HG03135 (cell line): ENCODE measurements at regions not wholly inside any gene's neighbourhood (a gene's known extent, or its start where the extent isn't known, plus 50 kb on each side); places are given as distances from the start of the nearest gene placed in this dataset.
"Not testable (repeated sequence)": the region's sequence is repeated elsewhere in the genome, so short reads cannot be mapped to it uniquely, and the experiment has no call there.

Source experiments
- ATAC-seq: cut with Tn5 transposase; IDR thresholded peaks from one replicate; pipeline ENCODE4 v1.9.1; 2021; ENCODE audit warnings: mild to moderate bottlenecking, moderate library complexity; ENCODE audit not compliant: unreplicated experiment

DNA sequence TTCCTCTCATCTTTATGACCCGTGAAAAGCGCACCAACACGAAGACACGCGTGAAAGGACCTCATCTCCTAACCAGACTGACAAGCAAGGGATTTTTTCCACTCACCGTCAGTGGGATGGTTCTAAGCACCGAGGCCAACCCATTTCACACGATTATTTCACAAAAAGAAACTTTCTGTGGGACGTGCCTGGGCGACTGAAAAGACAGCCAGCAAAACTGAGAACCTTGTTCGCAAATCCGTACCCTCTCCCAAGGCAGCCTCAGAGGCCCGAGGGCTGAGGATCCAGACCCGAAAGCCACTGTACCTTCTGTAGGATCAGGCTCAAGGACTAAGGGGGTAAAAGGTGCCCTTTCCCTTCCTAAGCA, 84.9 kb upstream of the METTL9 start:
- not testable (repeated sequence) for ATAC-seq

DNA sequence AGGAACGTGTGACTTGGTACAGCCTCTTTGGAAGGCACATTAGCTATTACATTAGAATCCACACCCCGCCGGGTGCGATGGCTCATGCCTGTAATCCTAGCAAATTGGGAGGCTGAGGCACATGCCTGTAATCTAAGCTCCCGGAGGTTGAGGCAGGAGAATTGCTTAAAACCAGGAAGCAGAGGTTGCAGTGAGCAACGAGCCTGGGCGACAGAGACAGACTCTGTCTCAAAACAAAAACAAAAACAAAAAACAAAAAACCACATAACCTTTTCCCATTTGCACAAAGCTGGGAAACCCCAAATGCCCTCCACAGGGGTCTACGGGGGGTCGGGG, 82.7 kb upstream of the METTL9 start:
- ATAC-seq: not testable (repeated sequence)

DNA sequence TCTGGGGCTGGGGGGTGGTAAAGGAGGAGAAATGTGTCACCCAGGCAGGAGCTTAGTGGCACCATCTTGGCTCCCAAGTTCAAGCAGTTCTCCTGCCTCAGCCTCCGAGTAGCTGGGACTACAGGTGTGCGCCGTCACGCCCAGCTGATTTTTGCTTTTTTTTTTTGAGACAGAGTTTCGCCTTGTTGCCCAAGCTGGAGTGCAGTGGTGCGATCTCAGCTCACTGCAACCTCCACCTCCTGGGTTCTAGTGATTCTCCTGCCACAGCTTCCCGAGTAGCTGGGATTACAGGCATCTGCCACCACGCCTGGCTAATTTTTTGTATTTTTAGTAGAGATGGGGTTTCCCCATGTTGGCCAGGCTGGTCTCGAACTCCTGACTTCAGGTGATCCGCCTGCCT, 82.1 kb upstream of the METTL9 start:
- ATAC-seq: not testable (repeated sequence)

DNA sequence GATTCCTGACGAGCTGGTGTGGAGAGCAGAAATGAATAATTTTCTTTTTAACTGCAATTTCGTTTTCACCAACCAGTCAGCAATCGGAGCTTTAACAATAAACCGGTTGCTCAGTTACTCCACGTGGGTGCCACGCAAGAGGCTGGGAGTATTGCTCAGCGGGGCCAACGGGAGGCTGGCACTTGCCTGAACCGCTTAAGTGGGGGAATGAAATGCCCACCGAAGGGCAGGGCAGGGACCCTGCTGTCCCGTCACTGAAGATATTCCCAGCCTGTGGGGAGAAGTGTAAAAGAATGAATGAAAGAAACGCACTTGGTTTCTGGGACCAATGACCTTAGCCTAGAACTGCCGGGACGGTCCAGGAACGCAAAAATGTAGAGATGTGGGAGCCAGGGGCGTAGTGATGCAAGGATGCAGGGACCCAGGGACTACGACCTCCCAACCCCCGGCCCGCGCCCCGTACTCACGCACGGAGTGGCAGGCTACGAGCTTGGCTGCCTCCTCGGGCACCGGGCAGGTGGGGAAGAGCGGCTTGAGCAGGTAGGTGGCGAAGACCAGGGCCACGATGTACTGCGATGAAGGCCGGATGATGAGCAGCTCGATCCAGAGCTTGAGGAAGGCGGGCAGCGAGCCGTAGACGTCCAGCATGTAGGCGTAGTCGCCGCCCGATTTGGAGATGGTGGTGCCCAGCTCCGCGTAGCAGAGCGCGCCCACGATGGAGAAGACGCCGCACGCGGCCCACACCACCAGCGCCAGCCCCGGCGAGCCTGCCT, 79.8 kb upstream of the METTL9 start:
- not testable (repeated sequence) for ATAC-seq

DNA sequence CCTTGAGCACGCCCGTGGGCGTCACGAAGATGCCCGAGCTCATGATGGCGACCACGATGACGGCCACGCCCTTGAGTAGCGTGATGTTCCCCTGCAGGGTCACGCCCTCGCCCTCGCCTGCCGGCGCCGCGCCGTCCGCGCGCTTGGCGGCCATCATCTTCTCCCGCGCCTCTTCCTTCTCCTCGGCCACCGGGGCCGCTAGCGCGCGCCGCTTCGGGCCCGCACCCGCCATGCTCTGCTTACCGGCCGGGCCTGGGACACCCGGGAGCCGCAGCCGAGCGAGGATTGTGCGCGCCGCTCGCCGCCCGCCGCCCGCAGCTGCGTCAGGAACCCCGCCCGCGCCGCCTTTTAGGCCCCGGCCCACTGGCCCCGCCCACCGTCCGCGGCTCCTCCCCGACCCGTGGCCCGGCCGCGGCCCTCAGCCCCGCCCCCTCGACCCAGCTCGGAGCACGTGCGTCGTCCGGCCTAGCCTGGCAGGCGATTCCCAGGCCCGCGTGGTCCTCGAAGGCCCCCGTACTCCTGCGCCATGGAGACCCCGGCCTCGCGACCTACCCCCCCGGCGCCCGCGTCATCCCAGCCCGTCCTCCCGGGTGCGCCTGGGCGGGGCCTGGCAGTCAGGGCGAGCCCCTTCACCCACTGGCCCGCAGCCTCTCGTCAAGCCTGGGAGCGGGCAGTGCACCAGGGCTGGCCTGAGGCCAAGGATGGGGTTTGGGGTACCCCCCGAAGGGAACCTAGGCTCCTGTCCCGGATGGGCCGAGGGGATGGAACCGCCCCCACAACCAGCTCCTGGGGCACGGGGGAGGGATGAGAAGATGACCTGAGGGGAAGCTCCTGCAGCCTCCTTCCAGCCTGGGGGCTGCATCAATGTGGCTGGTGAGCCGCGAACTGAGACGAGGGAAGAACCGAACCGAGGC, 79.0 kb upstream of the METTL9 start:
- peak; percentile 64 for ATAC-seq

DNA sequence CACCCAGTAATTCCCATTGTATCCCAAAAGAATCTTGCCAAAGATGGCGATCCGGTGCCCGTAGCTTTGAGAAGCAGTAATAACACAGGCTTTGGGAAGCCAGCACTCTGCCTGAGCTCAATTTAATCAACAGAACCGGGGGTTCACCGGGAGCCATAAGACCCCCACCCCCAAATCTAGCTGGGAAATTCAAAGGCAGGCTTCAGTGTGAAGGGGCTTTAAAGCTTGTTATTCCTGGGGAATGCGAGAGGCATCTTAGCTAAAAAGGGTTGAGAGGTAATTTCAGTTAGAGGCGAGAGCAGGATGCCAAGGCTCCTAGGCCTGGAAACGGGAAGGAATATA, 78.4 kb upstream of the METTL9 start:
- not testable (repeated sequence) for ATAC-seq

DNA sequence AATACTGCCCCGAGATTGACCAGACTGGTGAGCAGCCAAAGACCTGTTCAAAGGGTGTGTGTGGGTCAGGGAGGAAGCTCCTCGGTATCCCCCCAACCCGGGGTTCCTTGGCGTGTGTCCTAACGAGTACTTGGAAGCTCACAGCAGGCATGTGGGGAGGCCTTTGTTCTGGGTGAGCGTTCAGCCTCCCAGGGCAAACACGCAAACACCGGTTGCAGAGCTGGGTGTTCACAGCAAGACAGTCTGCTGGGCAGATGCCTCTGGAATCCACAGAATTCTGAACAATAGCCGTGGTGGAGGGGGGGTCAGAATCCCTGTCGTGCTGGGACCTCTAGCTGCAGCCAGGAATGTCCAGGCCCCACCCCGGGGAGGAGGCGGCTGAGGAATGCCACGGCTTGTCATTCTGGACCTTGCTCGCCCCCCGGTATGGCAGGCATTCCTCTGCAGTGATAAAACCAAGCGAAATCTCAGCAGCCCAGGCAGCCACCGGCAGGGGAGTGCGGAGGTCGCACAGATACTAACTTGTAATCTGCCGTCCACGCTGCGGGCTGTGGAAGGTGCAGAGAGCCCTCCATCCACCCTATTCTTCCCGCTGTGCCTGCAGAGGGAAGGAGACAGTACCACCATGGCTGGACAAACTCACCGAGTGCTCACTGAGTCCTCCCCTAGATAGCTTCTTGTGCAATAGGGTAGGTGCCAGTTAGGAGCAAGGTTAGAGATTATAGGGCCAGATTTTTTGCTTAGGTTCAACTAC, 77.8 kb upstream of the METTL9 start:
- ATAC-seq: not testable (repeated sequence)

DNA sequence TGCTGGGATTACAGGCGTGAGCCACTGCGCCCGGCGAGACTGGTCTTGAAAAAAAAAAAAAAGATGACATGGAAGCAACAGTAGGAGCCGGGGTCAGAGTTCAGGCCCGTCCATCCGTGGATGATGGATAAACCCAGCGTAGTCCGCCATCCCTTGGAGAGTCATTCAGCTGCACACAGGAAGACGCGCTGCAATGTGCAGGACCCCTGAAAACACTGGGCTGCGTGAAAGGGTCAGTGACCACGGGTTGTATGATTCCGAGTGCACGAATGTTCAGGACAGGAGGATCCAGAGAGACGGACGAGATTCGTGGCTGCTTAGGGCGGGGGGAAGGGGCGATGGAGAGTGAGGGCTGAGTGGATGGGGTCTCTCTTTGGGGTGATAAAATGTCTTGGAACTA, 76.5 kb upstream of the METTL9 start:
- not testable (repeated sequence) for ATAC-seq

DNA sequence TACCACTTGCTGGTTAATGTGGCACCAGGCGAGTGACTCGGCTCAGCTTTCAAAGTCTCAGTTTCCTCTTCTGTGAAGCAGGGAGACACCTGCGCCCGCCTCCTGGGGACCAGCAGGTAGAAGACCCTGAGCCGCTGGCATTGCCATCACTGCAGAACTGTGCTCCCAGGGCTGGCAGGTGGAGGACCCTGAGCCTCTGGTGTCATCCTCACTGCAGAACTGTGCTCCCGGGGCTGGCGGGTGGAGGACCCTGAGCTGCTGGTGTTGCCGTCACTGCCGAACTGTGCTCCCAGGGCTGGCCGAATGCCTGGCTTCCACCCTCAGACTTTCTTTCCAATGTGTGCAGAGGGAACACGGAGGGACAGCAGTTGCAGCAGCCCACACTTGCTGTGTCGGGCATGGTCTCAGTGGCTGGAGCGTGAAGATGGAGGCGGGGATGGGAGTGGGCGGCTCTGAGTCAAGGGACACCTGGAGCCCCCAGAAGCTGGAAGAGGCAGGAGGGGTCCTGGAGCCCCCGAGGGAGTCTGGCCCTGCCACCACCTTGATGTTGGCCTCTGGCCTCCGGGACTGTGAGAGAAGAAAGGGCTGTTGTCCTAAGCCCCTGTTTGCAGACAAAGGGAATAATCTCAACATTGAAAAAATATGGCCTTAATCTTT, 75.8 kb upstream of the METTL9 start:
- ATAC-seq: no peak

DNA sequence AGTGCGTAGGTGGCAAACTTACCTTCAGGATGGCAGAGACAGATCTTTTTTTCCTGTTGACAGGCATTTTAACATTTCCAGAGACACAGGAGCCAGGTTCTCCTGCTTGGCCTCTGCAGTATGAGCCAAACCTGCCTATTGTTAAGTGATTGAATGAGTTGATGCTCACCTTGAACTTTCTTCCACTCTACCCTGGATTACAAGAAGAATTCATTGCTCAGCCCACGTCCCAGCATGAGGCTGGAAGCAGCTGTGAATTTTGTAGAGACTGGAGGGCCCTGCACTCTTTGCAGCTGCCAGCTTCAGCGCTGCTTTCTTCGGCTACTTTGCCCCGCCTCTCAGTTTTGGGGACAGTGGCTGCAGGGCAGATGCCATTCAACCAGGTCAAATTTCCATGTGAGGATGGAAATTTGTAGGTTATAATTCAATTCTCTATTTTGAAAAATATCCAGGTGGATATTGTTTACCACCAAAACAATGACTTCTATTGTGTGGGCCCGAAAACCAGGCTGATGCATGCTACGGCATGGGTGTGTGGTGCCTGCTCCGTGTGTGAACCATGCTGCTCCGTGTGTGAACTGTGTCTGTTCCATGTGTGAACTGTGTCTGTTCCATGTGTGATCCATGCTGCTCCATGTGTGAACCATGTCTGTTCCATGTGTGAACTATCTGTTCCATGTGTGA, 75.2 kb upstream of the METTL9 start:
- ATAC-seq: no peak

DNA sequence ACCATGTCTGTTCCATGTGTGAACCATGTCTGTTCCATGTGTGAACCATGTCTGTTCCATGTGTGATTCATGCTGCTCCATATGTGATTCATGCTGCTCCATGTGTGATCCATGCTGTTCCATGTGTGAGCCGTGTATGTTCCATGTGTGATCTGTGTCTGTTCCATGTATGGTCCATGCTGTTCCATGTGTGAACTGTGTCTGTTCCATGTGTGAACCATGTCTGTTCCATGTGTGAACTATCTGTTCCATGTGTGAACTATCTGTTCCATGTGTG, 74.7 kb upstream of the METTL9 start:
- ATAC-seq: not testable (repeated sequence)

DNA sequence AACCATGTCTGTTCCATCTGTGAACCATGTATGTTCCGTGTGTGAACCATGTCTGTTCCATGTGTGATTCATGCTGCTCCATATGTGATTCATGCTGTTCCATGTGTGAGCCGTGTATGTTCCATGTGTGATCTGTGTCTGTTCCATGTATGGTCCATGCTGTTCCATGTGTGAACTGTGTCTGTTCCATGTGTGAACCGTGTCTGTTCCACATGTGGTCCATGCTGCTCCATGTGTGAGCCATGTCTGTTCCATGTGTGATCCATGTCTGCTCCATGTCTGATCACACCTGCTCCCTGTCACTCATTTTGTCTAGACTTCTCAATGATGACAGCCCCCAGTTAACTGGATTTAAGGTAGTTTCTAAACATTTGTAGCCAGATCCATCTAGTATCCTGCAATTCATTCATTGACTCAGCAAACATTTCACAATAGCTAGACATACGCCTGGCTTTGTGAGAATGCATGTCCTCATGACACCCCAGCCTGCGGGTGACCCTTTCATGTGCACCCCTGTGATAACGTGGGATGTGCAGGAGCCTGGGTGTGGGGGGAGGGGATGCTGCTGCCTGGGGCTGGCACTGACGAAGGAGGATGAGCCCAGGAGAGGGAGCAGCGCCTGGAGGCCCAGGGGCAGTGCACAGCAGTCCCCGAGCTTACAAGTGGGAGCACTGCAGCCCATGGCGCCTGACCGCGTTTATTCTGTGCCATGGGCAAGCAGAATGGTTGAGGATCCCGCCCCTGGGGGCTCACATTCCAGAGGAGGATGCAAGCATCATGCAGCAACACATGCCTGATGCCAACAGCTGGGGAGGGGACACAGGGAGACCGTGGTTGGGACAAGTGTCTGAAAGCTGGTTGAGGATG, 74.1 kb upstream of the METTL9 start:
- ATAC-seq: not testable (repeated sequence)

DNA sequence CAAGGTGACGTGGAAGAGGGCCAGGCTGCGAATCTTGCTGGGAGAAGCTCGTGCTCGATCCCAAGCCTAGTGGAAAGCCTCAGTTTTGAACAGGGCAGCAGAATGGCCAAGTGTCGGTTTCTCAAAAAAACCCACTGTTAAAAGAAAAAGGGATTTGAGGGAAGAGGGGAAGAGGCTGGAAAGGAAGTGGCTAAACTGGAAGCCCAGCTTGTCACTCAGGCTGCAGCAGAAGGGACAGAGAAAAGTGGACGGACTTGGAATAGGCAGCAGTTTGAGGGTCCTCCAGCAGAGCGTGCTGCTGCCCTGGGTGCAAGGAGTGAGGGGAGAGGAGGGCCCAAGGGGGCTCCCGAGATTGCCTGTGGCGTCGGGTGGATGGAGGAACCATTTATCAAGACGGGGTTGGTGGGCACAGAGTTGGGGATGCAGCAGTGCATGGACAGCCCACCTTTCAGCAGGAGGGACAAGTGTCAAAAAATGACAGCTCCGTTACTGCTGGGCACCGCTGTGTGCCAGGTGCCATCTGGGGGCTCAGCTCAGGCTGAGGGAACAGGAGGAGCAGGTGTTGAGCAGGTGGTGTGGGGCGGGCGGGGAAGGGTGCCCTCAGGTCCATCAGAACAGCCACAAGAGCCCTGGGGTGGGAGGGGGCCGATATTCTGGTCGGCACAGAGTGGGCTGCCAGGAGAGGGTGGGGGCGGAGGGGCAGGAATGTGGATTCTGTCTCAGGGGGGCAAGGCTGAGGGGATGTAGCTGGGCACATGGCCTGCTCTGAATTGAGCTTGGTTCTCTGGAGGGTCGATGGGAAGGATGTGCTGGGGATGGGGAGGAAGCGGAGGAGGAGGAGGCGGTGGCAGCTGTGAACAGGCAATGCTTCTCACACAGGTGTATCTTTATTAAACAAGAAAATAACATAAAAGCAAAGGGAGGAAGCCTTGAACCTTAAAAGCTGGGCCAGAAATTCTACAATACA, 73.1 kb upstream of the METTL9 start:
- ATAC-seq: not testable (repeated sequence)

DNA sequence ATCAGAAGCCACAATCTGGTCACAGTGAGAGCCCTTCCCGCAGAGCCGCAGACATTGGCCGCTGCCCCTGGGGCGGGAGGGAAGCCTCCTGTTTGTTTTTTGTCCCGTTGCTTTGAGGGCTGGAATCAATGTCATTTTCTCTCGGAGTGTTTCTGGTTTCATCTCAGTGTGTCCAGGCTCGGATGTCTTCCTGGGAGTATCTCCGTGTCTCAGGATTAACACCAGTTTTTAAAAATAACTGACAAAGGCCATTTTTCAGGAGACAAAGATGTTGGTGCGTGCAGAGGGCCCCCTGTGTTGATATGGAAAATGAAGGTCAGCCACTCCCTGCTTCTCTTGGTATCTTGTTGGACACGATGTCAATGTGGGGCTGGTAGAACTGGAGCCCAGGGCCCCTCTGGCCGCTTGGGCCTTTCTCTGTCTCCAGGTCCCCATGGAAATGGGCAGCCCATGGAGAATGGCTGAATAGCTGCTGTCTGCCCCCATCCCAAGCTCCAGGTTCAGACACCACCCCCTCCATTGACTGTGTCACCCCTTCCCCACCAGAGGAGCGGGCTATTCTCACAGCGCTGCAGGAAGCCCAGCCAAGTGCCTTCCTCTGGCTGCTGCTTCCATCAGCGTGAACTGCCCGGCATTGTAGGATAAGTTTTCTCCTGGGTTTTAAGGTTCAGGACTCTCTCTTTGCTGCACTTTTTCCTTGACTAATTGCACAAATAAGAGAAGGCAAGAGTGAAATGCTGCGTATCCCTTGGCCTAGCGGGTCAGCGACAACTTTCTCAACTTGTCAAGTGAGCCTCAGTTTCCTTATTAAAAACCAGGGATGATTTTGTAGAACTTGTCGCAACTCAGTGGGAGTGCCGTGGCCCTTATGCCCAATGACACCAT, 72.2 kb upstream of the METTL9 start:
- ATAC-seq: no peak

DNA sequence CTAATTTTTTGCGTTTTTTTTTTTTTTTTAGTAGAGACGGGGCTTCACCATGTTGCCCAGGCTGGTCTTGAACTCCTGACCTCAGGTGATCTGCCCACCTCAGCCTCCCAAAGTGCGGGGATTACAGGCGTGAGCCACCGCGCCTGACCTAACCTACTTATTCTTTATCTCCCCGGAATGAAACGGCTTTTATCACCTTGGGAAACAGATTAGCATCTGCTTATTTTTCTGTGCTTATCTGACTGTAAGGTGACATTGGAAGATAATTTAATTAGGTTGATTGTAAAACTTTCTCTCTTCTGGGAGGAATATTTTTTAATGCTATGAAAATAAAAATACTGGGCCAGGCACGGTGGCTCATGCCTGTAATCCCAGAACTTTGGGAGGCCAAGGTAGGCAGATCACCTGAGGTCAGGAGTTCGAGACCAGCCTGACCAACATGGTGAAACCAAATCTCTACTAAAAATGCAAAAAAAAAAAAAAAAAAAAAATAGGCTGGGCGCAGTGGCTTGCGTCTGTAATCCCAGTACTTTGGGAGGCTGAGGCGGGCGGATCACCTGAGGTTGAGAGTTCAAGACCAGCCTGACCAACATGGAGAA, 70.2 kb upstream of the METTL9 start:
- not testable (repeated sequence) for ATAC-seq

DNA sequence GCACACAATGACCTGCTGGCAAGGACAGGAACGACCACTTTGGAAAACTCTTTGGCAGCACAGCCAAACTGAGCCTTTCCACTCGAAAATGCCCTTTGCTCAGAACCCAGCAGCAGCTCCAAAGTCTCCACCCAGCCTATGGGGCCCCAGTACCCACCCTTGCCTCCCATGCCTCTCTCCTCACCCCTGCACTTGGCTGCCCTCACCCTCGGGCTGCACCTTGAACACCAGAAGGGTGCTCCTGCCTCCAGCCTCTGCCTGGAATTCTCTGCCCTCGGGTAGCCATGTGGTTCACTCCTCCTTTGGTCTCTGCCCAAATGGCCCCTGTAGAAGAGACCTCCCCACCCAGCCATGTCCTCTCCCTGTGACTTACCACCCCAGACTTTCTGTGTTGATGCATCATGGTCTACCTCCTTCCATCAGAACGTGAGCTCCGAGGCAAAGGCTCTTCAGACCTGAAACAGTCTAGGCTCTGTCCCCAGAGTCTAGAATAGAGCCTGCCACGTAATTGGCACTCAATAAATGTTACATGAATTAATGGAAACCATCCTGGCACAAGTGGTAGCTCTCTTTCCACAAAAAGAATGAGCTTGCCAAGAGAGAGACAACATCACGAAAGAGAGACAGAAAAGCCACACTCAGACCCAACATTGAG, 68.5 kb upstream of the METTL9 start:
- not testable (repeated sequence) for ATAC-seq

DNA sequence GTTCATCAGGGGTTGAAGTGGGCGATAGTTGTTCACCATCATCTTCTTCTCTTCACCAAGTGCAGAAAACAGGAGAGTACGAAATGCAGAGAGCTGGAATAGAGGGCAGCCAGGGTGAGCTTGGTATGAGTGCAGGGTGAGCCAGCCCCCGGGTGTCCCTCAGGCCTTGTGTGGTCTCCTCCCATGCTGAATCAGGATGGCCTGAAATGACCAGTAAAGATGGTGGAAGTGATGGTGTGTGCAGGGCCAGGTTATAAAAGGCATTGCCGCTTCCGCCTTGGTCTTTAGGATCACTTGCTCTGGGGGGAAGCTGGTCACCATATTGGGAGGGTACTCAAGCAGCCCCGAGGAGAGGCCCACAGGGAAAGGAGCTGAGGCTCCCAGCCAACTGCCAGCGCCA, 66.4 kb upstream of the METTL9 start:
- not testable (repeated sequence) for ATAC-seq
